Mesenchymal stem cell (in vitro differentiated cells and primary cell): ENCODE measurements at regions not wholly inside any gene's neighbourhood (a gene's known extent, or its start where the extent isn't known, plus 50 kb on each side); places are given as distances from the start of the nearest gene placed in this dataset.

Experiments used
- DNase-seq: peaks from one replicate; pipeline ENCODE4 v3.0.0-alpha.2; 2013
- H2AFZ ChIP-seq: one replicate; pipeline ENCODE4 v1.6.1; 2013; ENCODE audit warnings: low read depth, mild to moderate bottlenecking, control low read depth, inconsistent platforms, low read length, moderate library complexity
- H2AK5ac ChIP-seq: 2 replicates; pipeline ENCODE4 v1.6.1; 2013; ENCODE audit warnings: low read length, moderate library complexity, mild to moderate bottlenecking, inconsistent platforms; ENCODE audit not compliant: severe bottlenecking
- H2BK120ac ChIP-seq: one replicate; pipeline ENCODE4 v1.6.1; 2013; ENCODE audit warnings: low read depth, mild to moderate bottlenecking, inconsistent platforms, low read length, moderate library complexity
- H2BK12ac ChIP-seq, 2 experiments: one replicate each; pipeline ENCODE4 v1.6.1; 2013; ENCODE audit warnings: inconsistent platforms in 2 of 2, low read length in 2 of 2, mild to moderate bottlenecking in 2 of 2, moderate library complexity in 2 of 2, control low read depth in 1 of 2
- H2BK15ac ChIP-seq: one replicate; pipeline ENCODE4 v1.6.1; 2013; ENCODE audit warnings: mild to moderate bottlenecking, low read depth, inconsistent platforms; ENCODE audit not compliant: poor library complexity, severe bottlenecking
- H2BK5ac ChIP-seq: 2 replicates; pipeline ENCODE4 v1.6.1; 2013; ENCODE audit warnings: low read depth, mild to moderate bottlenecking, low read length, control low read depth, inconsistent platforms; ENCODE audit not compliant: poor library complexity, severe bottlenecking
- H3K14ac ChIP-seq, 2 experiments: one replicate each; pipeline ENCODE4 v1.6.1; 2013; ENCODE audit warnings: inconsistent platforms in 2 of 2, low read length in 2 of 2, control low read depth in 1 of 2, mild to moderate bottlenecking in 1 of 2, moderate library complexity in 1 of 2
- H3K18ac ChIP-seq, 2 experiments: one replicate each; pipeline ENCODE4 v1.6.1; 2013; ENCODE audit warnings: inconsistent platforms in 2 of 2, low read length in 2 of 2, control low read depth in 1 of 2, low read depth in 1 of 2, mild to moderate bottlenecking in 1 of 2
- H3K23ac ChIP-seq, 2 experiments: one replicate each; pipeline ENCODE4 v1.6.1; 2013; ENCODE audit warnings: inconsistent platforms in 2 of 2, low read length in 2 of 2, mild to moderate bottlenecking in 2 of 2, moderate library complexity in 2 of 2, control low read depth in 1 of 2
- H3K27ac ChIP-seq: 2 replicates; pipeline ENCODE4 v1.5.1; 2013; ENCODE audit warnings: mild to moderate bottlenecking, moderate library complexity, low read length, control low read depth, inconsistent platforms; ENCODE audit not compliant: poor library complexity, severe bottlenecking
- H3K27me3 ChIP-seq, 2 experiments: 2 replicates each; pipeline versions ENCODE4 v1.6.1 to v1.7.0; 2013; ENCODE audit warnings: low read length in 2 of 2, mild to moderate bottlenecking in 2 of 2, moderate library complexity in 2 of 2, control low read depth in 1 of 2, inconsistent platforms in 1 of 2; ENCODE audit not compliant: control insufficient read depth in 1 of 2, insufficient read depth in 1 of 2
- H3K36me3 ChIP-seq, 2 experiments: 2 replicates each; pipeline versions ENCODE4 v1.6.1 to v1.7.0; 2013; ENCODE audit warnings: low read length in 2 of 2, control low read depth in 1 of 2, inconsistent platforms in 1 of 2, low read depth in 1 of 2, mild to moderate bottlenecking in 1 of 2; ENCODE audit not compliant: insufficient read depth in 2 of 2, control insufficient read depth in 1 of 2
- H3K4ac ChIP-seq, 2 experiments: one replicate each; pipeline ENCODE4 v1.6.1; 2013; ENCODE audit warnings: inconsistent platforms in 2 of 2, low read length in 2 of 2, mild to moderate bottlenecking in 2 of 2, moderate library complexity in 2 of 2, control low read depth in 1 of 2, low read depth in 1 of 2
- H3K4me1 ChIP-seq: 2 replicates; pipeline ENCODE4 v1.6.1; 2013; ENCODE audit warnings: low read depth, low read length, control low read depth; ENCODE audit not compliant: control insufficient read depth, insufficient read depth
- H3K4me2 ChIP-seq: 2 replicates; pipeline ENCODE4 v1.6.1; 2013; ENCODE audit warnings: low read length, mild to moderate bottlenecking, inconsistent platforms; ENCODE audit not compliant: poor library complexity, severe bottlenecking
- H3K4me3 ChIP-seq, 2 experiments: 2 replicates each; pipeline versions ENCODE4 v1.5.1 to v1.7.0; 2013; ENCODE audit warnings: low read length in 2 of 2, mild to moderate bottlenecking in 2 of 2, control low read depth in 1 of 2, low read depth in 1 of 2; ENCODE audit not compliant: insufficient read depth in 1 of 2
- H3K79me1 ChIP-seq: replicated peaks from 2 replicates; pipeline ENCODE4 v1.6.1; 2013; ENCODE audit warnings: mild to moderate bottlenecking, control low read depth, low read length, inconsistent platforms; ENCODE audit not compliant: poor library complexity, severe bottlenecking
- H3K9ac ChIP-seq: 2 replicates; pipeline ENCODE4 v1.7.0; 2013; ENCODE audit warnings: mild to moderate bottlenecking, low read length, moderate library complexity
- H3K9me3 ChIP-seq: 2 replicates; pipeline ENCODE4 v1.7.0; 2013; ENCODE audit warnings: mild to moderate bottlenecking, low read length; ENCODE audit not compliant: control insufficient read depth
- H4K8ac ChIP-seq: one replicate; pipeline ENCODE4 v1.6.1; 2013; ENCODE audit warnings: inconsistent platforms, mild to moderate bottlenecking, low read length, moderate library complexity
- H4K91ac ChIP-seq: one replicate; pipeline ENCODE4 v1.6.1; 2013; ENCODE audit warnings: mild to moderate bottlenecking, low read length, inconsistent platforms
- WGBS: methylation state at CpG from one replicate; pipeline ENCODE4 v1.1.7; 2013; ENCODE audit warnings: mixed read lengths; 5-methylcytosine and 5-hydroxymethylcytosine counted together

GRCh38 chr10:30231071-30231652, 117.9 kb downstream of the MTPAP start:
- H3K27ac ChIP-seq = no peak overlapping the region
- H2AK5ac ChIP-seq = peak overlapping the region; percentile 51
- no peak overlapping the region for H3K4me3 ChIP-seq
- DNase-seq = no peak
- H3K4me1 ChIP-seq = peaks cover 3% of the 10 kb centered on the region
- H2AFZ ChIP-seq = no peak overlapping the region
- H2BK5ac ChIP-seq = no peak overlapping the region
- H3K9ac ChIP-seq = no peak overlapping the region
- no peak overlapping the region for H2BK15ac ChIP-seq
- no peak overlapping the region for H3K4ac ChIP-seq
- H3K27me3 ChIP-seq = no peaks in the 10 kb centered on the region
- peak overlapping the region in 1 of 2 experiments; percentile 26 for H3K23ac ChIP-seq
- H2BK120ac ChIP-seq = no peak overlapping the region
- no peak overlapping the region for H3K14ac ChIP-seq
- H3K4me2 ChIP-seq = no peak overlapping the region
- no peak overlapping the region for H4K91ac ChIP-seq
- H4K8ac ChIP-seq = no peak overlapping the region
- peak overlapping the region in 1 of 2 experiments; percentile 5 for H3K18ac ChIP-seq
- H3K9me3 ChIP-seq = no peaks in the 10 kb centered on the region
- WGBS = 86% methylated on average over 5 of the region's 8 CpGs
- peak overlapping the region; percentile 0 to 37 for H2BK12ac ChIP-seq
- H3K36me3 ChIP-seq = no peaks in the 10 kb centered on the region
- H3K79me1 ChIP-seq = no peaks in the 10 kb centered on the region

DNA sequence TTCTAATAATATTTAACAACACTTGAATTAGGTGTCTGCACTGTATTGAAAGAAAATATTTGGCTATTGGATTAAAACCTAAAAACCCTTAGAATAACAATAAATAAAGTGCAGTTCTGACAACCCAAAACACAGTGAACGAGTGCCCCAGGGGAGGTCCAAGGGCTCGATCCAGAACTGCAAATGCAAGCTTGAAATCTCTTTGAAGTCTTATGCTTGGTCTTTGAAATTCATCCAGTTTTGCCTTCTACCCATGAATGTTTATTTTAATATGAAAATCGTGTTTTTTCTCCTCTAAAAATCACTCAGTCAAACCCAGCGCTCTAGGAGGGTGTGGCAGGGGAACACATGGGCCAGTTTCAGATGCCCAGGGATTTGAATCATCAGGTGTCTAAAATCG, 119.5 kb downstream of the MTPAP start:
- Histone ChIP-seq H3K4me1 (peaks cover 3% of the 10 kb centered on the region), H3K9me3 (no peaks in the 10 kb centered on the region), H3K4ac (no peak overlapping the region), H2BK5ac (no peak overlapping the region), H3K4me3 (no peak overlapping the region), H4K8ac (no peak overlapping the region), H3K4me2 (no peak overlapping the region), H3K79me1 (no peaks in the 10 kb centered on the region), H2AFZ (no peak overlapping the region), H3K27ac (no peak overlapping the region), H2BK12ac (no peak overlapping the region), H3K27me3 (no peaks in the 10 kb centered on the region), H2BK15ac (no peak overlapping the region), H2AK5ac (no peak overlapping the region), H2BK120ac (no peak overlapping the region), H3K18ac (no peak overlapping the region), H3K36me3 (no peaks in the 10 kb centered on the region), H3K9ac (no peak overlapping the region), H4K91ac (no peak overlapping the region), H3K23ac (no peak overlapping the region), H3K14ac (no peak overlapping the region)
- no peak for DNase-seq
- WGBS = 92% methylated on average over 3 of the region's 5 CpGs

DNA sequence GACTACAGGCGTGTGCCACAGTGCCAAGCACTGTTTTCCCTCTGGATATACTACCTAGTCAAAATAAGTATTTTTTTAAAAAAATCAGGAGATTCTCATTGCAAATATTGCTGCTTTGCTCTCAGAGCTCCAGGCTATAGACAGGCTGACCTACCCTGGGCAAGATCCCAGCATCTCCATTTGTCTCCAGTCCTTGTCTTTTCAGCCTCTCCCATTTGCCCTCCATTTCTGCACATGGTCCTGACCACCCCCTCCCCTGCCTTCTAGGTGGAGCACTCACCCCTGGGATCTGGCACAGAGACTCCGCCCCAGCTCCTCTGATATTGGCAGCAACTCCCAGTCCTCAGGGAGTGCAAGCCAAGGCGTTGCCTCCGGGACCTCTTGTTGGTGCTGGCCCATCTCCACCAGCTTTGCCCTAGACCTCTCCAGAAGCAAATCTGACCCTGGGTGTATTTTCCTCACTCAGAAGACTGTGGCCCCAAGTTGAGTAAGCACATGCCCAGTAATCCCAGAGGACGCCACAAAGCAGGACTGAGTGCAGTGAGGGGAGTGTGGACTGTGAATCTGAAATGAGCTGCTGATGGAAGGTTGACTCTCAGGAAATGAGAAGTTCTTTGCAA, 120.6 kb downstream of the MTPAP start:
- Histone ChIP-seq H3K79me1 (no peaks in the 10 kb centered on the region), H3K27ac (no peak overlapping the region), H2BK120ac (no peak overlapping the region), H2BK12ac (peak overlapping the region in 1 of 2 experiments; percentile 11), H3K9me3 (no peaks in the 10 kb centered on the region), H3K4ac (no peak overlapping the region), H3K4me3 (no peak overlapping the region), H4K8ac (peak overlapping the region; percentile 47), H2BK15ac (no peak overlapping the region), H3K4me2 (no peak overlapping the region), H2BK5ac (no peak overlapping the region), H3K4me1 (peaks cover 3% of the 10 kb centered on the region), H3K14ac (no peak overlapping the region), H2AK5ac (no peak overlapping the region), H2AFZ (no peak overlapping the region), H3K9ac (no peak overlapping the region), H3K23ac (no peak overlapping the region), H4K91ac (peak overlapping the region; percentile 36), H3K18ac (no peak overlapping the region), H3K27me3 (no peaks in the 10 kb centered on the region), H3K36me3 (no peaks in the 10 kb centered on the region)
- DNase-seq = no peak
- WGBS = 94% methylated on average over 5 of the region's 5 CpGs

DNA sequence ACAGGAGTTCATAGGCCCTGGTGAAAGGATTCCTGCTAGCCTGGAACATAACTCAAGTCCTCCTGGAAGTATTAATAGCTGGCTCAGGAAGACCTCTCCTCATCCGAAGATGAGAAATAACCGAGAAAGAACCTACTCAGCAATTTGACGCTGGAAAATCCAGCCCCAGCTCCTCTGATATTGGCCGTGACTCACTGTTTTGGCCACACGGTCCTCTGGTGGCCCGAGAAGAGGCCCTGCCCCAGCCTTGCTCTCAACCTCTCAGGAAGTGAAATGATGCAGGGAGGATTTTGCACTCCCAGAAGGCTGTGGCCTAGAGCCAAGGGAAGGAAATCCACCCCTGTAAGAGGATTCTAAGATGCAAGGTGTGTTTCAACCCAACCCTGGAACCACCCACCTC, 121.6 kb downstream of the MTPAP start:
- H2BK15ac ChIP-seq = no peak overlapping the region

More for the DNA sequence above, 121.6 kb downstream of the MTPAP start:
- no peak for DNase-seq
- no peak overlapping the region for H2AK5ac ChIP-seq
- H3K4me3 ChIP-seq = no peak overlapping the region
- H3K4me1 ChIP-seq = peaks cover 1% of the 10 kb centered on the region
- no peak overlapping the region for H3K4me2 ChIP-seq
- no peak overlapping the region for H3K18ac ChIP-seq
- no peak overlapping the region for H2BK5ac ChIP-seq
- 85% methylated on average over 6 of the region's 6 CpGs for WGBS
- H3K79me1 ChIP-seq = no peaks in the 10 kb centered on the region
- H3K27me3 ChIP-seq = no peaks in the 10 kb centered on the region
- no peaks in the 10 kb centered on the region for H3K36me3 ChIP-seq
- H3K23ac ChIP-seq = no peak overlapping the region
- no peaks in the 10 kb centered on the region for H3K9me3 ChIP-seq
- H3K4ac ChIP-seq = no peak overlapping the region
- H2BK120ac ChIP-seq = no peak overlapping the region
- no peak overlapping the region for H4K91ac ChIP-seq
- peak overlapping the region; percentile 54 for H3K9ac ChIP-seq
- H2AFZ ChIP-seq = no peak overlapping the region
- H4K8ac ChIP-seq = no peak overlapping the region
- H3K27ac ChIP-seq = no peak overlapping the region
- no peak overlapping the region for H3K14ac ChIP-seq
- no peak overlapping the region for H2BK12ac ChIP-seq
